Ascending aorta (tissue), 2 donors: ENCODE measurements at regions not wholly inside any gene's neighbourhood (a gene's known extent, or its start where the extent isn't known, plus 50 kb on each side); places are given as distances from the start of the nearest gene placed in this dataset.

Experiments
- DNase-seq, 2 donors: peaks; one replicate each; pipeline ENCODE4 v3.0.0-alpha.2; 2019; ENCODE audit warnings: low spot score in 2 of 2
- H3K27ac ChIP-seq, 2 donors: fragments of 200-600 bp; sonication (generic); one replicate each; pipeline ENCODE4 v1.5.1; 2016 to 2017; ENCODE audit warnings: mild to moderate bottlenecking in 1 of 2
- H3K27me3 ChIP-seq: fragments of 200-600 bp; sonication (generic); one replicate; pipeline ENCODE4 v1.5.1; 2017
- H3K36me3 ChIP-seq, 2 donors: fragments of 200-600 bp; sonication (generic); one replicate each; pipeline ENCODE4 v1.5.1; 2016
- H3K4me1 ChIP-seq, 2 donors: fragments of 200-600 bp; sonication (generic); one replicate each; pipeline ENCODE4 v1.5.1; 2016 to 2017; ENCODE audit warnings: mild to moderate bottlenecking in 1 of 2
- H3K4me3 ChIP-seq, 2 donors: fragments of 200-600 bp; sonication (generic); one replicate each; pipeline ENCODE4 v1.5.1; 2016 to 2017; ENCODE audit warnings: mild to moderate bottlenecking in 1 of 2
- H3K9me3 ChIP-seq, 2 donors: fragments of 200-600 bp; sonication (generic); one replicate each; pipeline ENCODE4 v1.5.1; 2016
- CTCF ChIP-seq, 3 experiments: fragments of 200-600 bp in 2 of 3; fragments of 450-650 bp in 1 of 3; sonication (generic) in 2 of 3; IDR thresholded peaks; one replicate each; pipeline ENCODE4 v1.5.1; 2016 to 2019; ENCODE audit warnings: antibody characterized with exemption in 3 of 3, mild to moderate bottlenecking in 1 of 3, moderate library complexity in 1 of 3
- intact Hi-C: fragments of 100-400 bp; cut with DNase I; formaldehyde crosslinking; loops from one replicate; pipeline ENCODE4 v1.15.1; 2023

- TF ChIP-seq CTCF (IDR thresholded peaks at IDR 0.05): no peak
- Histone ChIP-seq H3K36me3 (no peaks in the 10 kb centered on the region), H3K4me3 (no peak overlapping the region), H3K27ac (no peak overlapping the region), H3K9me3 (no peaks in the 10 kb centered on the region), H3K4me1 (no peaks in the 10 kb centered on the region), H3K27me3 (no peaks in the 10 kb centered on the region)
- no peak for DNase-seq
- intact Hi-C loops: no loop called here
Measured at GRCh38 chr12:111193496-111193895, 175.4 kb downstream of the PHETA1 start.

- intact Hi-C loops: no loop called here
- TF ChIP-seq CTCF (IDR thresholded peaks at IDR 0.05): no peak
- no peak for DNase-seq
- Histone ChIP-seq H3K27me3 (no peaks in the 10 kb centered on the region), H3K9me3 (no peaks in the 10 kb centered on the region), H3K4me1 (no peaks in the 10 kb centered on the region), H3K27ac (no peak overlapping the region), H3K36me3 (no peaks in the 10 kb centered on the region), H3K4me3 (no peak overlapping the region)
Measured at GRCh38 chr12:111193067-111193466, 175.8 kb downstream of the PHETA1 start.

GRCh38 chr12:111192647-111193046 lies 176.2 kb downstream of the PHETA1 start:
- no peak for TF ChIP-seq CTCF (IDR thresholded peaks at IDR 0.05)
- Histone ChIP-seq H3K4me1 (no peaks in the 10 kb centered on the region), H3K4me3 (no peak overlapping the region), H3K9me3 (no peaks in the 10 kb centered on the region), H3K27me3 (no peaks in the 10 kb centered on the region), H3K36me3 (no peaks in the 10 kb centered on the region), H3K27ac (no peak overlapping the region)
- intact Hi-C loops: no loop called here
- no peak for DNase-seq

GRCh38 chr12:111190741-111191526 lies 178.0 kb downstream of the PHETA1 start:
- Histone ChIP-seq H3K4me1 (no peaks in the 10 kb centered on the region), H3K4me3 (no peak overlapping the region), H3K27ac (no peak overlapping the region), H3K9me3 (no peaks in the 10 kb centered on the region), H3K27me3 (no peaks in the 10 kb centered on the region), H3K36me3 (no peaks in the 10 kb centered on the region)
- intact Hi-C loops: no loop called here
- no peak for TF ChIP-seq CTCF (IDR thresholded peaks at IDR 0.05)
- no peak for DNase-seq

- Histone ChIP-seq H3K9me3 (no peaks in the 10 kb centered on the region), H3K36me3 (no peaks in the 10 kb centered on the region), H3K27ac (no peak overlapping the region), H3K27me3 (no peaks in the 10 kb centered on the region), H3K4me3 (no peak overlapping the region), H3K4me1 (no peaks in the 10 kb centered on the region)
- no peak for DNase-seq
- TF ChIP-seq CTCF (IDR thresholded peaks at IDR 0.05): no peak
- intact Hi-C loops: no loop called here
Measured at GRCh38 chr12:111189792-111190191, 179.1 kb downstream of the PHETA1 start.
